Liver (tissue), 8 donors: ENCODE measurements at regions not wholly inside any gene's neighbourhood (a gene's known extent, or its start where the extent isn't known, plus 50 kb on each side); places are given as distances from the start of the nearest gene placed in this dataset.

Experiments
- DNase-seq: peaks from one replicate; pipeline ENCODE4 v3.0.0-alpha.2; 2017; ENCODE audit warnings: low spot score
- H3K27ac ChIP-seq, 2 donors: one replicate each; pipeline ENCODE4 v1.7.0; 2013; ENCODE audit warnings: inconsistent platforms in 2 of 2, low read length in 2 of 2, control low read depth in 1 of 2, low read depth in 1 of 2, mild to moderate bottlenecking in 1 of 2
- H3K27me3 ChIP-seq, 4 donors: one replicate each; pipeline versions ENCODE4 v1.6.1 to v1.7.0; 2013; ENCODE audit warnings: low read length in 3 of 4, inconsistent platforms in 1 of 4, mild to moderate bottlenecking in 1 of 4, moderate library complexity in 1 of 4; ENCODE audit not compliant: control insufficient read depth in 4 of 4, insufficient read depth in 4 of 4
- H3K36me3 ChIP-seq, 4 donors: one replicate each; pipeline versions ENCODE4 v1.6.1 to v1.7.0; 2013; ENCODE audit warnings: low read length in 3 of 4, mild to moderate bottlenecking in 3 of 4, low read depth in 1 of 4, moderate library complexity in 1 of 4; ENCODE audit not compliant: control insufficient read depth in 4 of 4, insufficient read depth in 3 of 4
- H3K4me1 ChIP-seq, 4 donors: one replicate each; pipeline versions ENCODE4 v1.6.1 to v1.7.0; 2013; ENCODE audit warnings: low read length in 3 of 4, mild to moderate bottlenecking in 3 of 4, moderate library complexity in 1 of 4; ENCODE audit not compliant: control insufficient read depth in 4 of 4, insufficient read depth in 4 of 4
- H3K4me3 ChIP-seq, 3 donors: one replicate each; pipeline versions ENCODE4 v1.6.1 to v1.7.0; 2013; ENCODE audit warnings: low read length in 3 of 3, control low read depth in 1 of 3, low read depth in 1 of 3, mild to moderate bottlenecking in 1 of 3
- H3K9ac ChIP-seq, 2 donors: one replicate each; pipeline ENCODE4 v1.7.0; 2013; ENCODE audit warnings: low read length in 2 of 2, mild to moderate bottlenecking in 2 of 2, moderate library complexity in 2 of 2, control low read depth in 1 of 2, low read depth in 1 of 2
- H3K9me3 ChIP-seq, 4 donors: one replicate each; pipeline versions ENCODE4 v1.6.1 to v1.7.0; 2013; ENCODE audit warnings: low read length in 3 of 4; ENCODE audit not compliant: control insufficient read depth in 4 of 4
- ATF3 ChIP-seq: IDR thresholded peaks from 2 replicates; pipeline ENCODE4 v1.6.1; 2016; ENCODE audit warnings: antibody characterized with exemption
- CTCF ChIP-seq: fragments of 150-350 bp; IDR thresholded peaks from 2 replicates; pipeline ENCODE4 v1.5.1; 2017; ENCODE audit warnings: improper control_type of control experiment, low read depth, low read length; ENCODE audit not compliant: missing input control
- EGR1 ChIP-seq, 2 donors: IDR thresholded peaks; 2 replicates each; pipeline ENCODE4 v1.6.1; 2016 to 2018; ENCODE audit warnings: antibody characterized with exemption in 2 of 2, low read depth in 2 of 2
- FOXA1 ChIP-seq: IDR thresholded peaks from 2 replicates; pipeline ENCODE4 v1.6.1; 2016; ENCODE audit warnings: antibody characterized with exemption
- FOXA2 ChIP-seq: IDR thresholded peaks from 2 replicates; pipeline ENCODE4 v1.6.1; 2016; ENCODE audit warnings: antibody characterized with exemption
- GABPA ChIP-seq, 2 donors: IDR thresholded peaks in 1 of 2; conservative IDR thresholded peaks in 1 of 2; 2 replicates each; pipeline ENCODE4 v1.6.1; 2016; ENCODE audit warnings: antibody characterized with exemption in 2 of 2, mild to moderate bottlenecking in 1 of 2, moderate library complexity in 1 of 2
- HNF4A ChIP-seq, 2 donors: conservative IDR thresholded peaks; 2 replicates each; pipeline ENCODE4 v1.6.1; 2016; ENCODE audit warnings: antibody characterized with exemption in 2 of 2, mild to moderate bottlenecking in 2 of 2
- HNF4G ChIP-seq: IDR thresholded peaks from 2 replicates; pipeline ENCODE4 v1.6.1; 2016; ENCODE audit warnings: antibody characterized with exemption
- JUND ChIP-seq, 2 donors: IDR thresholded peaks; 2 replicates each; pipeline ENCODE4 v1.6.1; 2016; ENCODE audit warnings: antibody characterized with exemption in 2 of 2
- MAX ChIP-seq: IDR thresholded peaks from 2 replicates; pipeline ENCODE4 v1.6.1; 2016; ENCODE audit warnings: antibody characterized with exemption
- NR2F2 ChIP-seq: IDR thresholded peaks from 2 replicates; pipeline ENCODE4 v1.6.1; 2016; ENCODE audit warnings: antibody characterized with exemption
- RAD21 ChIP-seq, 2 donors: IDR thresholded peaks; 2 replicates each; pipeline ENCODE4 v1.6.1; 2016; ENCODE audit warnings: antibody characterized with exemption in 2 of 2, mild to moderate bottlenecking in 2 of 2
- REST ChIP-seq: IDR thresholded peaks from 2 replicates; pipeline ENCODE4 v1.6.1; 2016; ENCODE audit warnings: antibody characterized with exemption, mild to moderate bottlenecking
- RXRA ChIP-seq, 2 donors: IDR thresholded peaks; 2 replicates each; pipeline ENCODE4 v1.6.1; 2017 to 2018; ENCODE audit warnings: antibody characterized with exemption in 2 of 2, mild to moderate bottlenecking in 1 of 2
- TAF1 ChIP-seq: conservative IDR thresholded peaks from 2 replicates; pipeline ENCODE4 v1.6.1; 2016; ENCODE audit warnings: antibody characterized with exemption, mild to moderate bottlenecking
- YY1 ChIP-seq: IDR thresholded peaks from 2 replicates; pipeline ENCODE4 v1.6.1; 2016; ENCODE audit warnings: antibody characterized with exemption, mild to moderate bottlenecking
- ZBTB33 ChIP-seq: IDR thresholded peaks from 2 replicates; pipeline ENCODE4 v1.6.1; 2016; ENCODE audit warnings: antibody characterized with exemption
- WGBS: extraction: QIAGEN DNeasy Blood & Tissue Kit; methylation state at CpG from one replicate; pipeline ENCODE4 v1.1.7; 2013; 5-methylcytosine and 5-hydroxymethylcytosine counted together
- donor health status: healthy.
- donor health status: healthy.
- donor health status: healthy.
- donor health status: healthy.
- donor health status: healthy.

GRCh38 chr3:104234442-104235194, 1132.1 kb upstream of the ALCAM start:
- no peaks in the 10 kb centered on the region for H3K4me1 ChIP-seq
- TF ChIP-seq JUND (IDR thresholded peaks at IDR 0.05) (no peak), RAD21 (IDR thresholded peaks at IDR 0.05) (no peak), MAX (no peak), FOXA1 (no peak), ZBTB33 (no peak), HNF4G (no peak), RXRA (IDR thresholded peaks at IDR 0.05) (no peak), FOXA2 (no peak), NR2F2 (no peak), EGR1 (IDR thresholded peaks at IDR 0.05; ENCODE audit: low read depth in 2 of 2) (no peak), TAF1 (no peak), REST (no peak), YY1 (no peak), ATF3 (no peak), HNF4A (conservative IDR thresholded peaks at IDR 0.05) (no peak), CTCF (no peak), GABPA (IDR thresholded peaks at IDR 0.05 in 1 of 2, conservative IDR thresholded peaks at IDR 0.05 in 1 of 2) (no peak)
- no peak overlapping the region for H3K27ac ChIP-seq
- DNase-seq, result no peak
- no peaks in the 10 kb centered on the region for H3K9me3 ChIP-seq
- WGBS, result 87% methylated on average over 1 of the region's 1 CpG
- no peak overlapping the region for H3K4me3 ChIP-seq
- H3K27me3 ChIP-seq, result no peaks in the 10 kb centered on the region
- no peak overlapping the region for H3K9ac ChIP-seq
- no peaks in the 10 kb centered on the region for H3K36me3 ChIP-seq
